ENCODE measurements at regions not wholly inside any gene's neighbourhood (a gene's known extent, or its start where the extent isn't known, plus 50 kb on each side); places are given as distances from the start of the nearest gene placed in this dataset.

DNA sequence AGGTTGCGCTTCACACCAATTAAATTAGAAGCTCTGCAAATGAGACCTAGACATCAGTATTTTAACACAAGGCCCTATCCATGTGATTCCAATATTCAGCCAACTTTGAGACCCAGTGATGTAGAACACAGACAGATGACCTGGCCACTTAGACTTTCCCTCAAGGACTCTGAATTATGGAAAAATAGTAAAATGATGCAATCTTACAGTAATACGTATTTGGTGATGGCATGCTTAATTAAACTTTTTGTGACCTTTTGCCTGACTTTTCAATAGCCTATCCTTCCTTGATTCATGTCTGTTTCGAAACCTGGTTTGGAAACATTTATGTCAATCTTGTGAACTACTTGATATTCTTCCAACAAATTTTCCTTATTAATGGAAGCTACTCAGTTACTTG lies 521.2 kb downstream of the KCNA4 start:
- intact Hi-C loops (cut with DNase I) = no loop called here
- H3K27me3 ChIP-seq (ENCODE audit: control insufficient read depth, insufficient read depth, low read length) = no peaks in the 10 kb centered on the region
- no peaks in the 10 kb centered on the region for H3K9me3 ChIP-seq (ENCODE audit: control insufficient read depth in 2 of 3, insufficient read depth in 1 of 3, low read length in 3 of 3)
- TF ChIP-seq CTCF (IDR thresholded peaks at IDR 0.05; ENCODE audit: borderline replicate concordance, extremely low read depth, insufficient read depth) = no peak
- FAIRE-seq (no peak), DNase-seq (no peak)
- H3K9ac ChIP-seq (ENCODE audit: low read length in 3 of 3) = no peak overlapping the region
- H3K4me3 ChIP-seq (ENCODE audit: low read length in 3 of 3) = no peak overlapping the region
- no peaks in the 10 kb centered on the region for H3K36me3 ChIP-seq (ENCODE audit: control insufficient read depth in 2 of 3, insufficient read depth in 3 of 3, low read length in 3 of 3)
- H3K27ac ChIP-seq (ENCODE audit: low read depth in 2 of 2, low read length in 2 of 2) = no peak overlapping the region
- no peaks in the 10 kb centered on the region for H3K4me1 ChIP-seq (ENCODE audit: control insufficient read depth in 2 of 3, insufficient read depth in 2 of 3, low read depth in 1 of 3, low read length in 3 of 3)

GRCh38 chr11:29490938-29491337 lies 525.9 kb downstream of the KCNA4 start:
- Histone ChIP-seq H3K9me3 (ENCODE audit: control insufficient read depth in 2 of 3, insufficient read depth in 1 of 3, low read length in 3 of 3) (no peaks in the 10 kb centered on the region), H3K9ac (ENCODE audit: low read length in 3 of 3) (no peak overlapping the region), H3K4me1 (ENCODE audit: control insufficient read depth in 2 of 3, insufficient read depth in 2 of 3, low read depth in 1 of 3, low read length in 3 of 3) (no peaks in the 10 kb centered on the region), H3K36me3 (ENCODE audit: control insufficient read depth in 2 of 3, insufficient read depth in 3 of 3, low read length in 3 of 3) (no peaks in the 10 kb centered on the region), H3K27ac (ENCODE audit: low read depth in 2 of 2, low read length in 2 of 2) (no peak overlapping the region), H3K4me3 (ENCODE audit: low read length in 3 of 3) (no peak overlapping the region), H3K27me3 (ENCODE audit: control insufficient read depth, insufficient read depth, low read length) (no peaks in the 10 kb centered on the region)
- FAIRE-seq (no peak), DNase-seq (no peak)
- TF ChIP-seq CTCF (IDR thresholded peaks at IDR 0.05; ENCODE audit: borderline replicate concordance, extremely low read depth, insufficient read depth) = no peak
- intact Hi-C loops (cut with DNase I) = no loop called here

DNA sequence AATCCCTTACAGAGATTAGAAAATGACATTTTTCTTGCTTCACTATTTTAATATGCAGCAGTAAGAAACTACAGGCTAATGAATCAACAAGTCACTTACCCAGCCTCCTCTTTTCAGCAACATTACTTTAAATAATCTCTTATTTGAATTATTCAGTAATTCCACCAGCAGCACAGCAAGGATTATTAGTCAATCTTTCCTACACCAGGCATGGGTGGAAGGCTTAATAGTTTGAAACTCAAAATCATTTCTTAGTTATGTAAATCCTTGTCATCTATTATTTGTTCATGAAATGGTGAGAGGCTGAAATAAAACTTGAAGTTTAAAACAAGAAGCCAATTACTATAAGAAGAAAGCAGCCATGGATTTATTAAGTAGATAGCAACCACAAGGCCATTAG lies 530.5 kb downstream of the KCNA4 start:
- Histone ChIP-seq H3K36me3 (ENCODE audit: control insufficient read depth in 2 of 3, insufficient read depth in 3 of 3, low read length in 3 of 3) (no peaks in the 10 kb centered on the region), H3K27ac (ENCODE audit: low read depth in 2 of 2, low read length in 2 of 2) (no peak overlapping the region), H3K4me3 (ENCODE audit: low read length in 3 of 3) (no peak overlapping the region), H3K27me3 (ENCODE audit: control insufficient read depth, insufficient read depth, low read length) (no peaks in the 10 kb centered on the region), H3K9ac (ENCODE audit: low read length in 3 of 3) (no peak overlapping the region), H3K9me3 (ENCODE audit: control insufficient read depth in 2 of 3, insufficient read depth in 1 of 3, low read length in 3 of 3) (no peaks in the 10 kb centered on the region), H3K4me1 (ENCODE audit: control insufficient read depth in 2 of 3, insufficient read depth in 2 of 3, low read depth in 1 of 3, low read length in 3 of 3) (no peaks in the 10 kb centered on the region)
- no peak for TF ChIP-seq CTCF (IDR thresholded peaks at IDR 0.05; ENCODE audit: borderline replicate concordance, extremely low read depth, insufficient read depth)
- intact Hi-C loops (cut with DNase I) = no loop called here
- no peak for FAIRE-seq
- no peak for DNase-seq

DNA sequence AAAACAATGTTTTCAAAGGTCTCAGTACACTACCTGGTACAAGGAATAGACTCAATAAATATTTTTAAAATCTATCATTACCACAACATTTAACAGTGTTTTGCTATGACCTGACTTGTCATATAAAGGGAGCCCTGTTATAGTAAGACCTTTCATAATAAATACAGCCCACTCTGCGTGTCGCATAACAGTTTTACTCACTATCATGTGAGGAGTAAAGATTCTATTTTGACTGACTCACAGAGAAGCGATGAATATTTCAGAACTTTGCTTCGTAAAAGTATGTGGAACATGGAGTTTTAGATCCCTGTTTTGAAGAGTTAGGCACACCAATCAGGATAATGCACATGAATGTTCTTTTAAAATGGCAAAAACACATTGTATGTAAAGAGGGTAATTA lies 531.2 kb downstream of the KCNA4 start:
- FAIRE-seq = no peak

More for the DNA sequence above, 531.2 kb downstream of the KCNA4 start:
- Histone ChIP-seq H3K27me3 (ENCODE audit: control insufficient read depth, insufficient read depth, low read length) (no peaks in the 10 kb centered on the region), H3K9ac (ENCODE audit: low read length in 3 of 3) (no peak overlapping the region), H3K36me3 (ENCODE audit: control insufficient read depth in 2 of 3, insufficient read depth in 3 of 3, low read length in 3 of 3) (no peaks in the 10 kb centered on the region), H3K9me3 (ENCODE audit: control insufficient read depth in 2 of 3, insufficient read depth in 1 of 3, low read length in 3 of 3) (no peaks in the 10 kb centered on the region), H3K27ac (ENCODE audit: low read depth in 2 of 2, low read length in 2 of 2) (no peak overlapping the region), H3K4me1 (ENCODE audit: control insufficient read depth in 2 of 3, insufficient read depth in 2 of 3, low read depth in 1 of 3, low read length in 3 of 3) (no peaks in the 10 kb centered on the region), H3K4me3 (ENCODE audit: low read length in 3 of 3) (no peak overlapping the region)
- no peak for DNase-seq
- no peak for TF ChIP-seq CTCF (IDR thresholded peaks at IDR 0.05; ENCODE audit: borderline replicate concordance, extremely low read depth, insufficient read depth)
- intact Hi-C loops (cut with DNase I) = no loop called here

Data from kidney (tissue), 13 donors.